ENCODE measurements at regions not wholly inside any gene's neighbourhood (a gene's known extent, or its start where the extent isn't known, plus 50 kb on each side); places are given as distances from the start of the nearest gene placed in this dataset.

DNA sequence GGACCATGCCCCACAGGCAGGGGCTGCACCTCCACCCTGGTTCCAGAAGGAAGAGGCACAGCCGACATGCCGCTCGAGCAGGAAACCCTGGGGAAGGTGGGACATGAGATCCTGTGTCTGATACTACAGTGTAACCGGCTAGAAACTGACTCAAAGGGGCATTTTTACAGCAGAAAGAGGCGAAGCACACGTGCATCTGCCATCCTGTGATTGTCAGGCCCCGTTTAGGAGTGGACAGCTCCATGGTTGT lies 62.7 kb downstream of the SIK1 start:
- peaks cover 0 to 5% of the 10 kb centered on the region in 2 donors for H3K27me3 ChIP-seq (ENCODE audit: control insufficient read depth in 1 of 2, insufficient read depth in 2 of 2, low read length in 2 of 2)
- no peak overlapping the region for H3K27ac ChIP-seq (ENCODE audit: low read length)
- no peaks in the 10 kb centered on the region for H3K9me3 ChIP-seq (ENCODE audit: control insufficient read depth in 2 of 2, low read length in 2 of 2)
- no peak overlapping the region for H3K9ac ChIP-seq (ENCODE audit: low read length in 2 of 2)
- H3K36me3 ChIP-seq (ENCODE audit: control insufficient read depth in 2 of 2, insufficient read depth in 2 of 2, low read length in 2 of 2), result no peaks in the 10 kb centered on the region
- no peak overlapping the region for H3K4me3 ChIP-seq (ENCODE audit: low read length in 2 of 2)
- peaks cover 7% of the 10 kb centered on the region for H3K4me1 ChIP-seq (ENCODE audit: control insufficient read depth, insufficient read depth, low read length)

DNA sequence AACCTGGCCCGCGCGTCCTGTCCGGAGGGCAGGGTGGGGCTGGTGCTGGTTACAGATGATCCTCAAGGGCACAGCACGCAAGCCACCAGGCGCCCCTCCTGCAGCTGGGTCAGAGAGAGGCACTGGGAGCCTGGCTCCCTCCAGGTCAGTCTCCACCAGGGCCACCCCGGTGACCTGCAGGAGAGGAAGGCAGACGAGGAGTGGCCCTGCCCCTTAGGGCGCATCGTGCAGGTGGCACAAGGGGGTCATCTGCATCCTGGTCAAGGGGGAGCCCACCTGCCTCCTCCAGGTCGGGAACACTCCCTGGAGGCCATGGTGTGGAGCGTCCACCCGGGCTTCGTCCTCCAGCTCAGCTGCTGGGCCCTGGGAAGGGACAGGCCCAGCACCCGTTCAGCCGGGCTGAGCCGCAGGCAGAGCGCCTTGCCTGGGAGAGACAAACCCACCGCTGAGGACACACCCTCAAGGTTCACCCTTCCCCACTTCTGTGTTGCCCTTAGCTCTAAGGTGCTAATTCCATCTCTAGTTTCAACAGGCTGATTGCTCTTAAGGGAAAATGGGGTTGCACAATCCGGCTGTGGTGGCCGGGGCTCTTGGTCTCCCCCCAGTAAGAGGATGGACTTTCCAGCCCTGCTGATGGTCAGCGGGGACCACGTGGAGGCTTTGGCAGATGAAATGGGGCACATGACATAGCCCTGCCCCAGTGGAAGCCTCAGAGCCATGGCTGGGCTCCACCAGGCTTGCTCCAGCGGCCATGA lies 63.2 kb downstream of the SIK1 start:
- Histone ChIP-seq H3K27ac (ENCODE audit: low read length) (no peak overlapping the region), H3K9me3 (ENCODE audit: control insufficient read depth in 2 of 2, low read length in 2 of 2) (no peaks in the 10 kb centered on the region), H3K36me3 (ENCODE audit: control insufficient read depth in 2 of 2, insufficient read depth in 2 of 2, low read length in 2 of 2) (no peaks in the 10 kb centered on the region), H3K4me1 (ENCODE audit: control insufficient read depth, insufficient read depth, low read length) (peaks cover 7% of the 10 kb centered on the region), H3K27me3 (ENCODE audit: control insufficient read depth in 1 of 2, insufficient read depth in 2 of 2, low read length in 2 of 2) (peaks cover 0 to 8% of the 10 kb centered on the region in 2 donors), H3K9ac (ENCODE audit: low read length in 2 of 2) (no peak overlapping the region), H3K4me3 (ENCODE audit: low read length in 2 of 2) (no peak overlapping the region)

GRCh38 chr21:43362915-43363314 lies 64.0 kb downstream of the SIK1 start:
- Histone ChIP-seq H3K36me3 (ENCODE audit: control insufficient read depth in 2 of 2, insufficient read depth in 2 of 2, low read length in 2 of 2) (no peaks in the 10 kb centered on the region), H3K4me1 (ENCODE audit: control insufficient read depth, insufficient read depth, low read length) (peaks cover 7% of the 10 kb centered on the region), H3K27ac (ENCODE audit: low read length) (no peak overlapping the region), H3K4me3 (ENCODE audit: low read length in 2 of 2) (no peak overlapping the region), H3K9ac (ENCODE audit: low read length in 2 of 2) (no peak overlapping the region), H3K27me3 (ENCODE audit: control insufficient read depth in 1 of 2, insufficient read depth in 2 of 2, low read length in 2 of 2) (peaks cover 0 to 8% of the 10 kb centered on the region in 2 donors), H3K9me3 (ENCODE audit: control insufficient read depth in 2 of 2, low read length in 2 of 2) (no peaks in the 10 kb centered on the region)

- H3K27me3 ChIP-seq (ENCODE audit: control insufficient read depth in 1 of 2, insufficient read depth in 2 of 2, low read length in 2 of 2), result peaks cover 0 to 8% of the 10 kb centered on the region in 2 donors
- H3K9me3 ChIP-seq (ENCODE audit: control insufficient read depth in 2 of 2, low read length in 2 of 2), result no peaks in the 10 kb centered on the region
- H3K9ac ChIP-seq (ENCODE audit: low read length in 2 of 2), result peak overlapping the region; percentile 21 to 33
- peak overlapping the region; percentile 31 for H3K27ac ChIP-seq (ENCODE audit: low read length)
- H3K4me1 ChIP-seq (ENCODE audit: control insufficient read depth, insufficient read depth, low read length), result peaks cover 7% of the 10 kb centered on the region
- H3K36me3 ChIP-seq (ENCODE audit: control insufficient read depth in 2 of 2, insufficient read depth in 2 of 2, low read length in 2 of 2), result no peaks in the 10 kb centered on the region
- H3K4me3 ChIP-seq (ENCODE audit: low read length in 2 of 2), result peak overlapping the region in 1 of 2 donors; percentile 40
Measured at GRCh38 chr21:43362321-43362791, 64.6 kb downstream of the SIK1 start.

DNA sequence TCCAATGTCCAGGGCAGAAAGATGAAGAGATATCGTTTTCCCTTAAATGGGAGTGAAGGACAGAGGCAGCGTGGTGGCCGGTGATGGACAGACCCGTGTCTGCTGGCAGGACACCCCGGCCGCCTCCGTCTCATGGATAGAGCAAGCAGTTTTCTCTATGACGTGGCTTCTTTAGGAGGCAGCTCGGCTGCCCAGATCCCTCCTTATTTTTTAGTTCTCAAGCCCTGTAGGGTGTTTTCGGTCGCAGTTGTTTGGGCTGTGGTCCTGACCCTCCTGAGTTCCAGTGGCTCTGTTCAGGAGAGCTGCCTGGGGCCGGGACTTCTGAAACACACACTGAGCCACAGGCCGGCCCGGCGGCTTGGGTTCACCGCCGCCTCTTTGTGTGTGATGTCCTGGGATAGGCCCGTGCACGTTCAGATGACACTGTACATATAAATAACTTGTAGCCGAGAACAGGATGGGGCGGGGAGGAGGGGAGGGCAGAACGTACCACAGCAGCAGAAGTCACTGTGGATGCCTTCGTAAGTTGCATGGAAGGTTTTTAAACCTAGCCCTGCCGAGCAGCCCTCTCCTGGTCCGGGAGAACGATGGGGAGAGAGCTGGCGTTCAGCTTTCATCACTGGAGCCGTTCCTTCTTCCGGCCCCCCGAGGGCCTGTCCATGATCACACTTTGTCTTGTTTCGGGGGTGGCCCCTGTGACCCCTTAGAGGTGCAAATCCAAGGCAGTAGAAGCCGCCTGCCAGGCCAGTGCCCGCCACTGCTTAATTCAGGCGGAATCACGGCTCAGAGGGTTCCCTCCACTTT lies 65.2 kb downstream of the SIK1 start:
- Histone ChIP-seq H3K4me3 (ENCODE audit: low read length in 2 of 2) (peak overlapping the region in 1 of 2 donors; percentile 40), H3K36me3 (ENCODE audit: control insufficient read depth in 2 of 2, insufficient read depth in 2 of 2, low read length in 2 of 2) (no peaks in the 10 kb centered on the region), H3K27me3 (ENCODE audit: control insufficient read depth in 1 of 2, insufficient read depth in 2 of 2, low read length in 2 of 2) (peaks cover 0 to 8% of the 10 kb centered on the region in 2 donors), H3K4me1 (ENCODE audit: control insufficient read depth, insufficient read depth, low read length) (peaks cover 7% of the 10 kb centered on the region), H3K9me3 (ENCODE audit: control insufficient read depth in 2 of 2, low read length in 2 of 2) (no peaks in the 10 kb centered on the region), H3K27ac (ENCODE audit: low read length) (peak overlapping the region; percentile 53), H3K9ac (ENCODE audit: low read length in 2 of 2) (peak overlapping the region; percentile 21 to 33)

DNA sequence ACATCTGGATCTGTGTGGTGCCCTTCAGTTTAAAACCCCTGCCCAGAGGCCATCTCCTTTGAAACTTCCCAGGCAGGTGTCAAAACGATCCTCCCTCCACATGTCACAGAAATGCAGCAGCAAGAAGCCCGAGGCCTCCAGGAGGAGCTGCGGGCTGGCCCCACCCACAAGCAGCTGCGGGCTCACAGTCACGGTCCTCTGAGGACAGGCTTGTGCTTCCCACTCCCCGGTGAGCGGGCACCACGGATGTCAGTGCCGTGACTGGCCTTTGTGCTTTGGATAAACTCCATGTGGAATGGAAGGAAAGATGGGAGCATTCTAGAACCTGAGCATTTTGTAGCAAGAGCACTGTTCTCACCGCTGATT lies 65.8 kb downstream of the SIK1 start:
- Histone ChIP-seq H3K4me1 (ENCODE audit: control insufficient read depth, insufficient read depth, low read length) (peaks cover 7% of the 10 kb centered on the region), H3K27ac (ENCODE audit: low read length) (peak overlapping the region; percentile 53), H3K9ac (ENCODE audit: low read length in 2 of 2) (no peak overlapping the region)

GRCh38 chr21:43360441-43361126 lies 66.3 kb downstream of the SIK1 start:
- H3K9ac ChIP-seq (ENCODE audit: low read length in 2 of 2), result no peak overlapping the region
- H3K9me3 ChIP-seq (ENCODE audit: control insufficient read depth in 2 of 2, low read length in 2 of 2), result no peaks in the 10 kb centered on the region
- H3K27me3 ChIP-seq (ENCODE audit: control insufficient read depth in 1 of 2, insufficient read depth in 2 of 2, low read length in 2 of 2), result peaks cover 0 to 8% of the 10 kb centered on the region in 2 donors
- H3K4me1 ChIP-seq (ENCODE audit: control insufficient read depth, insufficient read depth, low read length), result peaks cover 7% of the 10 kb centered on the region
- no peaks in the 10 kb centered on the region for H3K36me3 ChIP-seq (ENCODE audit: control insufficient read depth in 2 of 2, insufficient read depth in 2 of 2, low read length in 2 of 2)
- no peak overlapping the region for H3K4me3 ChIP-seq (ENCODE audit: low read length in 2 of 2)
- H3K27ac ChIP-seq (ENCODE audit: low read length), result no peak overlapping the region

More for the DNA sequence above, 65.8 kb downstream of the SIK1 start:
- Histone ChIP-seq H3K27me3 (ENCODE audit: control insufficient read depth in 1 of 2, insufficient read depth in 2 of 2, low read length in 2 of 2) (peaks cover 0 to 8% of the 10 kb centered on the region in 2 donors), H3K36me3 (ENCODE audit: control insufficient read depth in 2 of 2, insufficient read depth in 2 of 2, low read length in 2 of 2) (no peaks in the 10 kb centered on the region), H3K9me3 (ENCODE audit: control insufficient read depth in 2 of 2, low read length in 2 of 2) (no peaks in the 10 kb centered on the region), H3K4me3 (ENCODE audit: low read length in 2 of 2) (no peak overlapping the region)

- H3K36me3 ChIP-seq (ENCODE audit: control insufficient read depth in 2 of 2, insufficient read depth in 2 of 2, low read length in 2 of 2), result no peaks in the 10 kb centered on the region
- peaks cover 0 to 8% of the 10 kb centered on the region in 2 donors for H3K27me3 ChIP-seq (ENCODE audit: control insufficient read depth in 1 of 2, insufficient read depth in 2 of 2, low read length in 2 of 2)
- H3K27ac ChIP-seq (ENCODE audit: low read length), result no peak overlapping the region
- H3K4me1 ChIP-seq (ENCODE audit: control insufficient read depth, insufficient read depth, low read length), result peaks cover 7% of the 10 kb centered on the region
- no peak overlapping the region for H3K4me3 ChIP-seq (ENCODE audit: low read length in 2 of 2)
- H3K9me3 ChIP-seq (ENCODE audit: control insufficient read depth in 2 of 2, low read length in 2 of 2), result no peaks in the 10 kb centered on the region
- H3K9ac ChIP-seq (ENCODE audit: low read length in 2 of 2), result no peak overlapping the region
Measured at GRCh38 chr21:43358940-43359822, 67.8 kb downstream of the SIK1 start.

DNA sequence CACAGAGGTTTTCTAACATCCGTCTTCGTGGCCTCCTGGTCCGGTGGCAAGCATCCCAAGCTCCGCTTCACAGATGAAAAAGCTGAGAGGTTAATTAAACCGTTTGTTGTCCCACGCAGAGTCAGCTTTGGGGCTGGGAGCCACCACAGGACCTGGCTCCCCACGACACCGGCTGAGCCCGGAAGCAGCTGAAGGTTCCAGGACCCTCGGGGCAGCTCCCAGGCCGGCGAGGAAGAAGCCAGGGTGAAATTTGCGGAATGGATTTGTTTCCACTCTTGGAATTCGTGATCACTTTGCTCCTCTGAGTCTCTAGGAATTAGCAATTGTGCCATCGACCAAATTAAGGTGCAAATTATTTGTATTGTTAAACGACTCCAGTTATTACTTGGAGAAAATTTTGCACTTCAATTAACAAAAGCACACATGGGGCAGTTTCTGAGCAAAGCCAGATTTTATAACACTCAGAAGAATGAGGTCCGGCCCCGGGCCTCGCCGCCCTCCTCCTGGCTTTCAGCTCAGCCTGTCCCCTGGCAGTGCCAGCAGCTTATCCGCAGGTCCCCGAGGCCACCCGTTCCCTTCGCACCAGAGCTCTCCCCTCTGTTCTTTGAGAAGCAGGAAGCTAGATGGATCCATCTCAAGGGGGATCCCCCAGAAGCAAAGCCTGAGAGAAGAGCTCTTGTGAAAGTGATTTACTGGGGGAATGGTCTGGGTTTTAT lies 69.1 kb downstream of the SIK1 start:
- no peak overlapping the region for H3K27ac ChIP-seq (ENCODE audit: low read length)
- no peaks in the 10 kb centered on the region for H3K9me3 ChIP-seq (ENCODE audit: control insufficient read depth in 2 of 2, low read length in 2 of 2)
- H3K36me3 ChIP-seq (ENCODE audit: control insufficient read depth in 2 of 2, insufficient read depth in 2 of 2, low read length in 2 of 2), result no peaks in the 10 kb centered on the region
- H3K9ac ChIP-seq (ENCODE audit: low read length in 2 of 2), result no peak overlapping the region
- no peak overlapping the region for H3K4me3 ChIP-seq (ENCODE audit: low read length in 2 of 2)
- H3K4me1 ChIP-seq (ENCODE audit: control insufficient read depth, insufficient read depth, low read length), result peaks cover 6% of the 10 kb centered on the region
- peaks cover 0 to 8% of the 10 kb centered on the region in 2 donors for H3K27me3 ChIP-seq (ENCODE audit: control insufficient read depth in 1 of 2, insufficient read depth in 2 of 2, low read length in 2 of 2)

GRCh38 chr21:43355925-43356289 lies 71.0 kb downstream of the SIK1 start:
- H3K27ac ChIP-seq (ENCODE audit: low read length), result no peak overlapping the region
- H3K27me3 ChIP-seq (ENCODE audit: control insufficient read depth in 1 of 2, insufficient read depth in 2 of 2, low read length in 2 of 2), result peaks cover 0 to 2% of the 10 kb centered on the region in 2 donors
- H3K4me3 ChIP-seq (ENCODE audit: low read length in 2 of 2), result no peak overlapping the region
- H3K4me1 ChIP-seq (ENCODE audit: control insufficient read depth, insufficient read depth, low read length), result peaks cover 4% of the 10 kb centered on the region
- no peaks in the 10 kb centered on the region for H3K9me3 ChIP-seq (ENCODE audit: control insufficient read depth in 2 of 2, low read length in 2 of 2)
- no peak overlapping the region for H3K9ac ChIP-seq (ENCODE audit: low read length in 2 of 2)
- no peaks in the 10 kb centered on the region for H3K36me3 ChIP-seq (ENCODE audit: control insufficient read depth in 2 of 2, insufficient read depth in 2 of 2, low read length in 2 of 2)

All from stomach smooth muscle (tissue), 2 donors.